GF-D8 (cell line): ENCODE measurements at regions not wholly inside any gene's neighbourhood (a gene's known extent, or its start where the extent isn't known, plus 50 kb on each side); places are given as distances from the start of the nearest gene placed in this dataset.
"Not testable (repeated sequence)": the region's sequence is repeated elsewhere in the genome, so short reads cannot be mapped to it uniquely, and the experiment has no call there.

ENCODE experiments used
- DNase-seq: peaks from one replicate; lab custom pipeline; 2025; lab: John Stamatoyannopoulos, UW

DNA sequence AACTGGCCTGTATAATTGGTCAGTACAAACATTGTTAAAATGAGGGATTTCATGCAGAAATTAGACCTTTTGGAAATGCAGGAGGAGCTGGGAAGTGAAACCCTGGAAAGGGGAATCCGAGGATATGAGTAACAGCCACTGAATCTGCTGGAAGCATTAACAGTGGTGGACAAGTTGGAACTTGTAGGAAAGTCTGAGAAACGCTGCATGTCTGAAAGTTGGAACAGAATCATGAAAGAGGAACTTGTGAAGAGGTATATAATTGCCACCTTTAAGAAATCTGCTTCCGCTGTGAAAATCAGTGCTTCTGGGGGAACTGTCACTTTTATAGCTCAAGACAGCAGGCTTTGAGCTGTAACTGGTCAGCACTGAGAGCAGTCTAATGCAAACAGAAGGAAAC is 716.5 kb upstream of the PRR20A start:
- DNase-seq, result no peak

DNA sequence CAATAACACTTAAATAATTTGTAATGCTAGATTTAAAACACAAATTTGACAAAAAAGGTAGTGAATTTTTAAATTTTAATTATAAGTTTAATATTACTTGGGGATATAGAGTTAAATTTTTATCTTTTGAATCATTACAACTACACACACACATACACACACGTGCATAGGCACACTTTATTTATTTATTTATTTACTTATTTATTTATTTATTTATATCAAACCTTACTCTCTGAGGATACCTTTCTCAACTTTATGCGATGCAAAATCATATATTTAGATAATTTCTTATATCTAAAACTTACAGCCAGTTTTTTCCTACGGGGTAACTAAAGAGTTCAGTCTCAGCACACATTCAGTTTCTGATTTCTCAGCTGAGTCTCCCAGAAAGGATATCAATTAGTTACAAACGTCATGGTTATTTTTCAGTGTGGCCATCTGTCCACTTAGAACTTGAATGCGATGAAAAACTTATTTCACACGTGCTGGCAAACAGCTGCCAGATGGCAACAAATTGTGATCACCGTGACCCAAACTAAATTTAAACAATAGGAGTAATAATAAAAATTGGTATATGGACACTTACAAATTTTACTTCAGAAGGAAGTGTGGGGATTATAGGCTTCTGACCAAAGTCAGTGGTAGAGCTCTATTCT is 683.1 kb upstream of the PRR20A start:
- DNase-seq, result no peak

DNA sequence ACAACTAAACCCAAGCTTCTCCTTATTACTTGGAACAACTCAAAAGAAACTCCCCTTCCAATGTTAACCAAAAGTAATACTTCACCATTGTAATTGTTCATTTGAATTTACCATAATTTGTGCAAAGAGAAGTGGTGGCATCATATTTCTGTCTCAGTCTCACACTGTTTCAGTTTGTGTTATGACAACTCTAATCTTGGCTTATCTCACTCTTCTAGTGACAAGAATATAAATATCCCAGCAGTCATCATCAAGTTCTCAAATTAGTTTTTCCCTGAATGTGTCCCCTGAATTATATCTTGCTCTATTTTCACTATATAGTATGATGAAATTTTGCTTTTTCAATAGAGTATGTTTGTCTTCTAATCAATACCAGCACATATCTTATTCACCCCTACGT is 681.4 kb upstream of the PRR20A start:
- no peak for DNase-seq

DNA sequence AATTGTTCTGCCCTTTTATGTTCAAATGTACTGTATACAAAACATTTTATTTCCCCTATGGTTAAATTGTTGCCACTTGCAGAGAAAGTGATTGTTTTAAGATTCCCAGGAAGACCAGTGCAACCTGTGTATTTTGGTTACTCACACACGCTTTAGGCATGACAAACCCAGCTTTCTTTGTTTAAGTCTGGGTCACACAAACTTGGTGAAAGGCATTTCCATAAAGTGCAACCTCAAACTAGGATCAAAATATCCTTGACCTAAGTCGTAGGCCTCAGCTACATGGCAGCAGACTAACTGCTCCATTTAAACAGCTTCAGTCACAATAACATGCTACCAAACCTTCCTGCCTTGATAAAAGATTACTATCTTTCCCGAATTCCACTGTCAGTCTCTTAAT is 639.0 kb upstream of the PRR20A start:
- no peak for DNase-seq

DNA sequence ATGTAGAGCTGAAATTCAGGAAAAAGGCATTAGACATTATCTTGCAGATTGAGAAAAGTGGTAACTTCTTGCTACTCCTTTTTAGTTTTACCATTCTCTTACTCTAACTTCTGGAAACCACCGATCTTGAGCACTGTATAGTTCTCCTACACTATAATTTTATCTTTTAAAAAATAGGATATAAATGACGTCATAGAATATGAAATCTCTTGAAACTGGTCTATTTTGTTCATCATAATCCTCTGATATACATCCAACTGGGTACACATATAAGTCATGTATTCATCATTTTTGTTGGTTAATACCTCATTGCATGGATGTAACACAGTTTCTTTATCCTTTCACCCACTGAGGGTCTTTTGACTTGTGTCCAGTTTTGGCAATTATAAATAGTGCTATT is 629.9 kb upstream of the PRR20A start:
- DNase-seq, result no peak

DNA sequence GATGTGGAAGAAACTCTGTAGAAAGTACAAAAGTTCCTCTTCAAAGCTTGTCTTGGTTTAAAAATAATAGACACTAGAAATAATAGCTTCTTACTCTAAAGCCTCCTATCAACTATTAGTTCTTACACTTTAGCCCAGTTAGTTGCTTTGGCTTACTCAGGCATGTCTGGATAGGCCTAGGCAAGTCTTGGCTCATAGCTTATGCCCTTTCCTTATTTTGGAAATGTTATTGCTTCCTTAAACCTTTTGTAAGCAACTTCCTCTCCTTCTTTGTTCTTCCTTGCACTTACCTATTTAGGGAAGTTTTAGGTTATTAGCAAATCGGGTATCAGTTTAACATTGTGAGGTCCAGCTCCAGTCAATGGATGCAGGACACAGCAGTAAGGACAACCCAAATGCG is 628.4 kb upstream of the PRR20A start:
- not testable (repeated sequence) for DNase-seq

DNA sequence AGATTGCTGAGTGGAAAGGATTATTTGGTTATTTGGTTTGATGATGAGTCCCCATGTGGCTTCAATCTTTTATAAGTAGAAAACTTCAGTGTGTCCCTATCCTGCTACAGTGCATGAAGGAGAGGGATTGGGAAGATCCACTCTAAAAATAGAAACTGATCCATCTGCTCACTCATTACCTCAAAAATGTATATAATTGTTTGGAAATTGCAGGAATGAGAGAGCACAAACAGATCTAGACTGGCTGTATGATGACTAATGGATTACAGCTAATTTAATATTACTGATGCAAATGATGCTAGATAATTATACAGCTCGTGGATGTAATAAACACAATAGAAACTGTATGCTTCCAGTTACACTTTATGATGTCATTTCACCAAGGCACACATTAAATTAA is 625.3 kb upstream of the PRR20A start:
- DNase-seq, result no peak

DNA sequence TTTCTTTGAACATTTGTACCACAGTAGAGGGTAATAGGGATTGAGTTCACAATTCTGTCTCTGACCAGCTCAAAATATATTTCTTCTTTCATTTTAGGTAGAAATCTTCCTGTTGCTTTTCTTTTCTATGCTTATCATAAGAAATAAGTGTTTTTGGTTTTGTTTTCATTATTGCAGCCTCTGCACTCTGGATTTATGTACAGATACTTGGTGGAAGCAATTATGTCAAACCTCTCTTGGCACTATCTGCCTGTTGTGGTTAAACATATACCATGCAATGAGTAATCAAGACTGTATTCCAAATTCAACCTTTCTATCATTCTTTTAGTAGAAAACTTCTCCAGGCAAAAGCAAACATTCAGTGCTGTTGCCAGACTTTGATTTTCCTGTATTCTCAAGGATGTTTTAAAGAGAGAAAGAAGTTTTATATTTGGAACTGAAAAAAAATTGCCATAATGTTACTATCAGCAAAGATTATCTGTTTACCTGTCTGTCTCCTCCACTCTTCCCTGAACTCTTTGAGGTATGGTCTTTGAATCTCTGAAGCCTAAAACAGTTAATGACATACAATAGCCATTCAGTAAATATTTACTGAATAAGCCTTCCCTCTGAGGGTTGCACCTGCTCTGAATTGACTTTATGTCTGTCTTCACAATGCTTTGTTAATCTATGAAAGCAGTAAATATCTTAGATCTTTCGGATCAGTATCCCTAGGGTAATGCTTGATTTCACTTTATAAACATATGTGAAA is 612.5 kb upstream of the PRR20A start:
- no peak for DNase-seq

DNA sequence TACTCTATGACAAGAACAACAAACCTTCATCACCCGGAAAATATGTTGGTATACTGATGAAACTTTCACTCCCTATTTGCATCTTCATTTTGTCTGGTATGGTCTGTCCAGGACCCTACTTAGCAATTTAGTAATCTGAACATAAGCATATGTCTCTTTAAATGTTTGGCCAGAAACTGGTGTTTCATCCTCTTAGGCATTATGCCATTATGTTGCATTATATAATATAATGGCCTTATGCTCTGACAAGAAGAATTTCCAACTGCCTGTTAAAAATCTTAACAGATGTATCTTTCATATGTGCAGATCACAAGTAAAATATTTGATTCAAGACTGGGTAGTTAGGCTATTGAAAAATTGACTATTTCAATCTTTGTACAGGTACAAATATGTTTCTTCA is 610.6 kb upstream of the PRR20A start:
- no peak for DNase-seq

DNA sequence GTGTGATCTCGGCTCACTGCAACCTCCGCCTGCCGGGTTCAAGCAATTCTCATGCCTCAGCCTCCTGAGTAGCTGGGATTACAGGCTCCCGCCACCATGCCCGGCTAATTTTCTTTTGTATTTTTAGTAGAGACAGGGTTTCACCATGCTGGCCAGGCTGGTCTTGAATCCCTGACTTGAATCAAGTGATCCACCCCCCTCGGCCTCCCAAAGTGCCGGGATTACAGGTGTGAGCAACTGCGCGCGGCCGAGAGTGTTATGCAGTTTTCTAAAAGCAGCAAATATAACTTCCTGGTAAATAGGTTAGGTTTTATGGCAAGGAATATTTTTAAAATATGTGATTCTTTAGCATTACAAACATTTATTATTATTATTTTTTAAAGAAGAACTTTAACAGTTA is 592.8 kb upstream of the PRR20A start:
- DNase-seq, result not testable (repeated sequence)

DNA sequence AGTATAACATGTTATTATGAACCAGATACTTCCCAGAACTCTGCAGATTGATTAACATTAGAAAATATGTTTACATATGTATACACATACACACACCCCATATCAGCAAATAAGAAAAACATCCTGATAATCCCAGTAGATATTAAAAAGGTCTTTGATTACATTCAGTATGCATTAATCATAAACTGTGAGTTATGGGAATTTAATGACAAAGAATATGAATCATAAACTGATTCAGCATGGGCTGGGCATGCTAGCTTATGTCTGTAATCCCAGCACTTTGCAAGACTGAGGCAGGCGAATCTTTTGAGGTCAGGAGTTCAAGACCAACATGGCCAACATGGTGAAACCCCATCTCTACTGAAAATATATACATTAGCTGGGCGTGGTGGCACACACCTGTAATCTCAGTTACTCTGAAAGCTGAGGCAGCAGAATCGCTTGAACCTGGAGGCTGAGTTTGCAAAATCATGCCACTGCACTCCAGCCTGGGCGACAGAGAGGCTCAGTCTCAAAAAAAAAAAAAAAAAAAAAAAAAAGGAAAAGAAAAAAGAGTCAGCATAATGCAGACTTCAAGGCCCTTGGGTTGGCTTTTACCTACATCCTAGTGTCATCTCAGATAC is 581.9 kb upstream of the PRR20A start:
- DNase-seq, result no peak

DNA sequence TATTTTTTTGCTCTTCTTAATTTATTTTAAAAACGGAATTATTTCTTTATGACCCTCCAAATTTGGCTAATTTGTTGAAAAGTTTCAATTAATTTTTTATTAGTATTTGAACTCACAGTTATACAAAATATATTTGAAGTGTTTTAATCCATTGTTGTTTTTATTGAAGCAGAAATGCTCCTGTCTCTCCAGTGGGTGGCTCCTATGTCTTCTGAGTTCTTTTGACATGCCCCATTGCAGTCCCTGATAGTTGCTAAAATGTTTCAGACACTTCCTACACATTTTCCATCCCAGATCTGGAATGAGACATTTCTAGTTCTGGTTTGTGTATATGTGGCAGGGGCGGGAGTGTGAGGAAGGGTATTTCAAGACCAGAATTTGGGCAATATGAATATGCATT is 579.4 kb upstream of the PRR20A start:
- no peak for DNase-seq

DNA sequence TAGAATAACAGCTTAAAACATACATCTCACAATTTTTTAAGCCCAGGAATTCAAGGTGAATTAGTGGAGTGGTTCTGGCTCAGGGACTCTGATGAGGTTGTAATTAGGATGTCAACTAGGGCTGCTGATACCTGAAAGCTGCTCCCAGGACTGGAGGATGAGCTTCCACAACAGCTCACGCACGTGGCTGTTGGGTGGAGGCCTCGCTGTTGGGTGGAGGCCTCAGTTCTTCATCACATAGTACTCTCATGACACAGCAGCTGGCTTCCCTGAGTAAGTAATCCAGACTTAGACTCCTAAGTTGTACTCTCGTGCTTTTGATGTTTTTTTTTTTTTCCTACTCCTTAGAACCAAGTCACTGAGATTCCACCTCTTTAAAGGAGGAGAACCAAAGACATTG is 577.1 kb upstream of the PRR20A start:
- no peak for DNase-seq

DNA sequence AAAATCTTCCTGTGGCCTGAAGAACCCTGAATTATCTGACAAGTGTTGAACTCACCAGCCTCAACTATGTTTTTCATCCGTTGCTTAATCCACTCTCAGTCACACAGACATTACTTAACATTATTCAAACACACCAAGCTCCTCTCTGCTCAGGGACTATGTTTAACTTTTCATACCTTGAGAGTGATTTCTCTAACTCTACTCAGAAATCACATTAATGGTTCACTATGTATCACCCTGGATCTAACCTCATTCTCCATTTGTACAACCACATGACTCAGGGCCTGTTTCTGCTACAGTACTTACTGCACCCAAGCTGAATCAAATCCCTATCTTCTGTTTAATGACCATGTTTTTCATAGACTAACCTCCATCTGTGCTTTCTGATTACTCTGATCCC is 553.7 kb upstream of the PRR20A start:
- DNase-seq, result no peak

DNA sequence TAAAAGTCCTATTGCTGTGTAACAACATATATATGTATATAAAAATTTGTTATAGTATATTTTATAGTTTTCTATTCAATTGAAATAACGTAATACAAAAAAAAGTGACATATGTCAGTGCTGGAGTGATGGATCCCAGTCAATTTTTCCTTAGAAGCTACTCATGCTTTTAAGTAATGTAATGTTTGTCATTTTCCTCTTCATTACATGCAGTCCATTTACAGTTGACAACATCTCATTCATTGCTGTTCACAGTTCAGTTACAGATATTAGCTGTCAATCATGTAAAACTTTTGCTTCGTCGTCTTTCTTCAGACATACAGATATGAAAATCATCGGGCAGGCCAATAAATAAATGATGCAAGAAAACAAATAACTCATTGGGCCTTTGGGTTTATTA is 525.1 kb upstream of the PRR20A start:
- DNase-seq, result no peak

DNA sequence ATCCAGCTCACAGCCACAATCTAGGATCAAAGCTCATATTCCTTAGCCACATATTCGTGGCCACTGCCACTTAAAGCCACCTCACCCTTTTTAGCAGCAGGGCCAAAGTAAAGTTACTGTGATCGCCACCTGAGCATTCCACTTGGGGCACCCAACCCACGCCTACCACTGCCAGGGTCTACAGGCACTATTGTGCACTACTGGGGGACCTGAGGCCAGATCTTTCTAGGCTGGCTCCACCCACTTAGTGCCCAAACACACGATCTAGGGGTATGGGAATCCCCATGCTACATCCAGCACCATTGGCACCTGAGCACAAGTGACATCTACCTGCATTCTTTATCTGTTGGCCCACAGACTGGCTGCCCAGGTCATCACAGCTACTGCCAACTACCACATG is 517.9 kb upstream of the PRR20A start:
- no peak for DNase-seq

DNA sequence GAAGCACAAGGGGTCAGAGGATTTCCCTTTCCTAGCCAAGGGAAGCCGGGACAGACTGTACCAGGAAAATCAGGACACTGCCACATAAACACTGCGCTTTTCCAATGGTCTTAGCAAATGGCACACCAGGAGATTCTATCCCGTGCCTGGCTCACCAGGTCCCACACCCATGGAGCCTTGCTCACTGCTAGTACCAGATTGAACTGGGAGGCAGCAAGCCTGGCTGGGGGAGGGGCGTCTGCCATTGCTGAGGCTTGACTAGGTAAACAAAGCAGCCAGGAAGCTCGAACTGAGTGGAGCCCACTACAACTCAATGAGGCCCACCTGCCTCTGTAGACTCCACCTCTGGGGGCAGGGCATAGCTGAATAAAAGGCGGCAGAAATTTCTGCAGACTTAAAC is 511.8 kb upstream of the PRR20A start:
- not testable (repeated sequence) for DNase-seq

DNA sequence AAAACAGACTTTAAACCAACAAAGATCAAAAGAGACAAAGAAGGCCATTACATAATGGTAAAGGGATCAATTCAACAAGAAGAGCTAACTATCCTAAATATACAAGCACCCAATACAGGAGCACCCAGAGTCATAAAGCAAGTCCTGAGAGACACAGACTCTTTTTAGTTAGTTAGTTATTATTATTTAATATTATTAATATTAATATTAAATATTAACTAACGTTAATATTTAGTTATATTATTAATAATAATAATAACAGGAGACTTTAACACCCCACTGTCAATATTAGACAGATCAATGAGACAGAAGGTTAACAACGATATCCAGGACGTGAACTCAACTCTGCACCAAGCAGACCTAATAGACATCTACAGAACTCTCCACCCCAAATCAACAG is 509.7 kb upstream of the PRR20A start:
- not testable (repeated sequence) for DNase-seq

DNA sequence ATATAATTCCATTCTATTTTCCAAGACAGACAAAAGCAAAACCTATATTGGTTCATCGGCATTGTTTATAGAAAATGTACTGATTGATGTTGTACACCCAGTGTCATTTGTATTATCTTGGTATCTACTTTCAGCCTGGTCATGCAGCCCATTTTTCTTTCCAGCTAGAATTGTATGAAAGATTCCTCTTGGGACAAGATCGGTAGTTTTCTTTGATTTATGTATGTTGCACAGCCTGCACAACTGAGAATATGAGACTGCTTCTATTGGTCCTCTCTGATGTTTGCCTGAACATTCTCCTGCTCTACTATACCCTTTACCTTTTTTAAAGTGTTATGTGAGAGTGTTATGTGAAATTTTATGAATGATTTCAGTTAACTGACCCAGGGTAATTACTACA is 487.7 kb upstream of the PRR20A start:
- no peak for DNase-seq

DNA sequence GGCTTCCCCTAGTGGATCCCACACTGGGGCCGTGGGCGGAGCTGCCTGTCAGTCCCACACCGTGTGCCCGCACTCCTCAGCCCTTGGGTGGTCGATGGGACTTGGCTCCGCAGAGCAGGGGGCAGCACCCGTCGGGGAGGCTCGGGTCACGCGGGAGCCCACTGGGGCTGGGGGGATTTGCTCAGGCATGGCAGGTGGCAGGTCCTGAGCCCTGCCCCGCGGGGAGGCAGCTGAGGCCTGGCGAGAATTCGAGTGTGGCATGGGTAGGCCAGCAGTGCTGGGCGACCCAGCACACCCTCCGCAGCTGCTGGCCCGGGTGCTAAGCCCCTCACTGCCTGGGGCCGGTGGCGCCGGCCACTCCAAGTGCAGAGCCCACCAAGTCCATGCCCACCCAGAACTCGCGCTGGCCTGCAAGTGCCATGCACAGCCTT is 481.7 kb upstream of the PRR20A start:
- no peak for DNase-seq

DNA sequence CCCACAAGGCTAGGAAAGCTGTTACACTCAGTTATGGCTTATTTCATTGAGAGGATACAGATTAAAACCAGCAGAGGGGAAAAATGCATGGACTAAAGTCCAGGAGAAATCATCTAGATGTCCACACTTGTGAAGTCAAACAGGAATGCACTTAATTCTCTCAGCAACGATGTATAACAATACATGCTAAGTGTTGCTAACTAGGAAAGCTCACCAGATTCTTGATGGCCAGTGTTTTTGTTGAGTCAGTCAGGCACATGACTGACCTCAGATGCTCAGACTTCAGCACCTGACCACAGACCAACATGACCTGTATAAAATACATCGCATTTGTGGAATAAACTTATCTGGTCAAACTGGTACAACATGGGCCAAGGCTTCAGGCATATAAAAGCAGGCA is 470.2 kb upstream of the PRR20A start:
- no peak for DNase-seq

DNA sequence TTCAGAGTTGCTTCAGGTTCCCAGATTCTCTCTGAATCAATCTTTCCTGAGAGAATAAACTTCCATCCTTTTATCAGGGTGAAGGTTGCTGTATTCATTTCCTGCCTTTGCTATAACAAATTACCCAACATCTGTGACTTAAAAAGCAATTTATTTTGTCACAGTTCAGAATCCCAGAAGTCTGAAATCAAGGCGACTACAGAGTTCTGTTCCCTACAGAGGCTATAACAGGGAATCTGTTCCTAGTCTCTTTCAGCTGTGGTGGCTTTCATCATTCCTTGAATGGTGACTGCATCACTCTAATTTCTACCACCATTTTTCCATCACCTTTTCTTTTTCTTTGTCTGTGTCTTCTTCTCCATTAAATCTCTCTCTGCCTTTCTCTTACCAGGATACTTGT is 459.3 kb upstream of the PRR20A start:
- no peak for DNase-seq

DNA sequence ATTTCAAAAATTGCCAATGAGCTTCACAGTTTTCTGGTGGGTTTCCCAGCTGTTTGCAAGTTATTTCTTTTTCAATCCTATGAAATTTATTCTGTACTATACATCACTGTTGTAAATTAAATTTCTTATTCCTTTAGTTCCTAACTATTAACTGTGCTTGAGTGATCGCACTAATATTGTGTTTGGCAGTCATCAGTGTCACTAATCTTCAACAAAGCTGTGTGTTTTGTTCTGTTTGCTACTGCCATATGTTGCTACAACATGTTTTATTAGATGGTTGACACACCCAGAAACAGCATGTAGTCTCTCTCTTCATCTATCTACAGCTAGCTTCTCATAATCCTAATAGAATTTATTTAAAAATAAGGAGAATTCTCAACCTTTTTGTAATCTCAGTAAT is 453.6 kb upstream of the PRR20A start:
- DNase-seq, result no peak

DNA sequence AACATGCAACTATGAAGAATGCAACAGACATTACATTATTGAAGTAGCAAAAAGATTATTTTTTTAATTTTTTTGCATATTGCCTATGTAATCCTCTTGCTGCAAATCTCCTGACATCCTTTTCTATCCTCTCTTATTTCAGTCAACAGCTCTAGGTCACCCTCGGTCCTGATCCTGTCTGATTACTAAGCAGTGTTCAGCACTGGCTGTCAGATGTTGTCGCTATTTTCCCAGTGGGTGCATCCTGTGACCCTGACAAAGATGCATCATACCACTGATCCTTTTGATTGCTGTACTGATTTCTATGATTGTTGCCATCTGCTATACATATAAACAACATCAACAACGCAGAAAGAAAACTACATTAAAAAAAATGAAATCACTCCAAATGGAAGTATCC is 443.7 kb upstream of the PRR20A start:
- DNase-seq, result no peak
